ENCODE measurements at regions not wholly inside any gene's neighbourhood (a gene's known extent, or its start where the extent isn't known, plus 50 kb on each side); places are given as distances from the start of the nearest gene placed in this dataset.

- H3K9me3 ChIP-seq (ENCODE audit: low read depth, low read length, poor library complexity, severe bottlenecking), result no peaks in the 10 kb centered on the region
- no TSS peak for BruUV-seq (replicated peaks)
- CTCF ChIA-PET, result no interaction called here
- no peak for DNase-seq (ENCODE audit: low spot score)
- no peaks in the 10 kb centered on the region for H3K27me3 ChIP-seq (replicated peaks; ENCODE audit: insufficient read depth, low read depth, low read length, poor library complexity)
- no peak overlapping the region for H3K27ac ChIP-seq (ENCODE audit: low read depth, low read length, poor library complexity, severe bottlenecking)
- H3K36me3 ChIP-seq (ENCODE audit: insufficient read depth, low read length, poor library complexity, severe bottlenecking), result no peaks in the 10 kb centered on the region
- POLR2A ChIA-PET (ENCODE audit: low non-redundant PET), result no interaction called here
- peaks cover 8% of the 10 kb centered on the region for H3K4me1 ChIP-seq (ENCODE audit: insufficient read depth, low read length, poor library complexity, severe bottlenecking)
- intact Hi-C loops (cut with micrococcal nuclease; ENCODE audit: unreplicated experiment), result no loop called here
- TF ChIP-seq EZH2 (IDR thresholded peaks at IDR 0.05; ENCODE audit: borderline replicate concordance, low read depth, low read length, poor library complexity, severe bottlenecking) (no peak), CTCF (conservative IDR thresholded peaks at IDR 0.05; ENCODE audit: low read depth, low read length) (no peak)
- no peak overlapping the region for H3K4me3 ChIP-seq (ENCODE audit: low read depth, low read length, poor library complexity, severe bottlenecking)
Observed at GRCh38 chr13:85266331-85266730, 532.9 kb downstream of the SLITRK6 start.

- no peak for DNase-seq (ENCODE audit: low spot score)
- ChIA-PET CTCF (no interaction called here), POLR2A (ENCODE audit: low non-redundant PET) (no interaction called here)
- Histone ChIP-seq H3K27ac (ENCODE audit: low read depth, low read length, poor library complexity, severe bottlenecking) (no peak overlapping the region), H3K9me3 (ENCODE audit: low read depth, low read length, poor library complexity, severe bottlenecking) (no peaks in the 10 kb centered on the region), H3K4me3 (ENCODE audit: low read depth, low read length, poor library complexity, severe bottlenecking) (no peak overlapping the region), H3K36me3 (ENCODE audit: insufficient read depth, low read length, poor library complexity, severe bottlenecking) (no peaks in the 10 kb centered on the region), H3K27me3 (replicated peaks; ENCODE audit: insufficient read depth, low read depth, low read length, poor library complexity) (no peaks in the 10 kb centered on the region), H3K4me1 (ENCODE audit: insufficient read depth, low read length, poor library complexity, severe bottlenecking) (peaks cover 8% of the 10 kb centered on the region)
- no TSS peak for BruUV-seq (replicated peaks)
- TF ChIP-seq CTCF (conservative IDR thresholded peaks at IDR 0.05; ENCODE audit: low read depth, low read length) (no peak), EZH2 (IDR thresholded peaks at IDR 0.05; ENCODE audit: borderline replicate concordance, low read depth, low read length, poor library complexity, severe bottlenecking) (no peak)
- intact Hi-C loops (cut with micrococcal nuclease; ENCODE audit: unreplicated experiment), result no loop called here
Observed at GRCh38 chr13:85265296-85265695, 533.9 kb downstream of the SLITRK6 start.

- intact Hi-C loops (cut with micrococcal nuclease; ENCODE audit: unreplicated experiment), result no loop called here
- DNase-seq (ENCODE audit: low spot score), result no peak
- Histone ChIP-seq H3K4me3 (ENCODE audit: low read depth, low read length, poor library complexity, severe bottlenecking) (no peak overlapping the region), H3K27ac (ENCODE audit: low read depth, low read length, poor library complexity, severe bottlenecking) (no peak overlapping the region), H3K9me3 (ENCODE audit: low read depth, low read length, poor library complexity, severe bottlenecking) (no peaks in the 10 kb centered on the region), H3K4me1 (ENCODE audit: insufficient read depth, low read length, poor library complexity, severe bottlenecking) (peaks cover 8% of the 10 kb centered on the region), H3K36me3 (ENCODE audit: insufficient read depth, low read length, poor library complexity, severe bottlenecking) (no peaks in the 10 kb centered on the region), H3K27me3 (replicated peaks; ENCODE audit: insufficient read depth, low read depth, low read length, poor library complexity) (no peaks in the 10 kb centered on the region)
- no TSS peak for BruUV-seq (replicated peaks)
- ChIA-PET CTCF (no interaction called here), POLR2A (ENCODE audit: low non-redundant PET) (no interaction called here)
- TF ChIP-seq CTCF (conservative IDR thresholded peaks at IDR 0.05; ENCODE audit: low read depth, low read length) (no peak), EZH2 (IDR thresholded peaks at IDR 0.05; ENCODE audit: borderline replicate concordance, low read depth, low read length, poor library complexity, severe bottlenecking) (no peak)
Observed at GRCh38 chr13:85262499-85262898, 536.7 kb downstream of the SLITRK6 start.
